ENCODE measurements at regions not wholly inside any gene's neighbourhood (a gene's known extent, or its start where the extent isn't known, plus 50 kb on each side); places are given as distances from the start of the nearest gene placed in this dataset.

GRCh38 chr9:103997856-103998370 is 96.2 kb upstream of the SMC2 start:
- Histone ChIP-seq H3K9me3 (no peaks in the 10 kb centered on the region), H3K27me3 (no peaks in the 10 kb centered on the region), H3K4me1 (no peaks in the 10 kb centered on the region), H3K36me3 (no peaks in the 10 kb centered on the region), H3K4me3 (no peak overlapping the region), H3K27ac (no peak overlapping the region)
- intact Hi-C loops (cut with DNase I; ENCODE audit: low total_unique reads), result no loop called here
- TF ChIP-seq POLR2AphosphoS5 (IDR thresholded peaks at IDR 0.05) (no peak), POLR2A (IDR thresholded peaks at IDR 0.05) (no peak), CTCF (IDR thresholded peaks at IDR 0.05) (no peak)
- no peak for DNase-seq (ENCODE audit: low spot score in 2 of 2)

GRCh38 chr9:103999375-104000062 is 94.6 kb upstream of the SMC2 start:
- H3K4me1 ChIP-seq, result no peaks in the 10 kb centered on the region
- H3K9me3 ChIP-seq, result no peaks in the 10 kb centered on the region
- no peaks in the 10 kb centered on the region for H3K36me3 ChIP-seq
- H3K27ac ChIP-seq, result no peak overlapping the region
- H3K4me3 ChIP-seq, result no peak overlapping the region
- no peak for DNase-seq (ENCODE audit: low spot score in 2 of 2)
- TF ChIP-seq POLR2A (IDR thresholded peaks at IDR 0.05) (no peak), CTCF (IDR thresholded peaks at IDR 0.05) (no peak), POLR2AphosphoS5 (IDR thresholded peaks at IDR 0.05) (no peak)
- no peaks in the 10 kb centered on the region for H3K27me3 ChIP-seq
- intact Hi-C loops (cut with DNase I; ENCODE audit: low total_unique reads), result no loop called here

- H3K4me1 ChIP-seq, result no peaks in the 10 kb centered on the region
- DNase-seq (ENCODE audit: low spot score in 2 of 2), result no peak
- H3K4me3 ChIP-seq, result no peak overlapping the region
- TF ChIP-seq POLR2A (IDR thresholded peaks at IDR 0.05), result no peak
- TF ChIP-seq POLR2AphosphoS5 (IDR thresholded peaks at IDR 0.05), result no peak
- no peak for TF ChIP-seq CTCF (IDR thresholded peaks at IDR 0.05)
- H3K27ac ChIP-seq, result no peak overlapping the region
- no peaks in the 10 kb centered on the region for H3K27me3 ChIP-seq
- no peaks in the 10 kb centered on the region for H3K36me3 ChIP-seq
- no peaks in the 10 kb centered on the region for H3K9me3 ChIP-seq
- intact Hi-C loops (cut with DNase I; ENCODE audit: low total_unique reads), result no loop called here
Measured at GRCh38 chr9:104009826-104010225, 84.3 kb upstream of the SMC2 start.

GRCh38 chr9:104022083-104022482 is 72.0 kb upstream of the SMC2 start:
- Histone ChIP-seq H3K27ac (no peak overlapping the region), H3K36me3 (no peaks in the 10 kb centered on the region), H3K27me3 (no peaks in the 10 kb centered on the region), H3K9me3 (no peaks in the 10 kb centered on the region), H3K4me1 (no peaks in the 10 kb centered on the region), H3K4me3 (no peak overlapping the region)
- no peak for DNase-seq (ENCODE audit: low spot score in 2 of 2)
- no peak for TF ChIP-seq CTCF (IDR thresholded peaks at IDR 0.05)
- TF ChIP-seq POLR2AphosphoS5 (IDR thresholded peaks at IDR 0.05), result no peak
- no peak for TF ChIP-seq POLR2A (IDR thresholded peaks at IDR 0.05)
- intact Hi-C loops (cut with DNase I; ENCODE audit: low total_unique reads), result no loop called here

GRCh38 chr9:104025104-104025503 is 69.0 kb upstream of the SMC2 start:
- Histone ChIP-seq H3K36me3 (no peaks in the 10 kb centered on the region), H3K27ac (no peak overlapping the region), H3K27me3 (no peaks in the 10 kb centered on the region), H3K4me1 (no peaks in the 10 kb centered on the region), H3K4me3 (no peak overlapping the region), H3K9me3 (no peaks in the 10 kb centered on the region)
- intact Hi-C loops (cut with DNase I; ENCODE audit: low total_unique reads), result no loop called here
- no peak for DNase-seq (ENCODE audit: low spot score in 2 of 2)
- TF ChIP-seq POLR2AphosphoS5 (IDR thresholded peaks at IDR 0.05) (no peak), POLR2A (IDR thresholded peaks at IDR 0.05) (no peak), CTCF (IDR thresholded peaks at IDR 0.05) (no peak)

Data from breast epithelium (tissue), 4 donors.